ENCODE measurements at regions not wholly inside any gene's neighbourhood (a gene's known extent, or its start where the extent isn't known, plus 50 kb on each side); places are given as distances from the start of the nearest gene placed in this dataset.

DNA sequence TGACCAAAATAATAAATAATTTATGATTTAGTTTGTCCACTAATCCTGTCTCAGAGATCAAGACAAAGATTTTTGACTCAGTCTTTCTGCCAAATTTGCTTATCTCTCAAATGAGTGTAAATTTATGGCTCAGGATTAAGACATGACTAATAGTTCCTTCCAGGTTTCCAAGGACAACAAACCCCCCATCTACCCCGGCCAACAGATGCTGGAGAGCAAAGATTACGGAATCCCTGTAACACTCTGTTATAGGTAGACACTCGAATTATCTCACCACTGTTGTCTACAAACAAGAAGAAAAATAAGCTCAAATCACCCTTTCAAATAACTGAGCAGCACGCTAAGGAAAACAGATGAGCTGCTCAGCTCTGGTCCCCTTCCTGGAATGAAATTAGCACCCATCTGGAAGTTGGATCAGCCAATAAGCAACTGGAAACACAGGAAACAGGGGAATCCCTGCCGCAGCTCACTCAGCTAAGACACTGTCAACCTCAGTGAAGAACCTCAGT is 56.8 kb upstream of the SVIL start:
- Histone ChIP-seq H3K27ac (peak overlapping the region; percentile 61 to 63), H3K9me3 (no peaks in the 10 kb centered on the region), H3K4me1 (peaks cover 0 to 77% (median 26%) of the 10 kb centered on the region in 4 donors), H3K4me3 (peak overlapping the region in 1 of 2 donors; percentile 19), H3K27me3 (no peaks in the 10 kb centered on the region), H3K36me3 (no peaks in the 10 kb centered on the region)
- TF ChIP-seq, protein P1, sequence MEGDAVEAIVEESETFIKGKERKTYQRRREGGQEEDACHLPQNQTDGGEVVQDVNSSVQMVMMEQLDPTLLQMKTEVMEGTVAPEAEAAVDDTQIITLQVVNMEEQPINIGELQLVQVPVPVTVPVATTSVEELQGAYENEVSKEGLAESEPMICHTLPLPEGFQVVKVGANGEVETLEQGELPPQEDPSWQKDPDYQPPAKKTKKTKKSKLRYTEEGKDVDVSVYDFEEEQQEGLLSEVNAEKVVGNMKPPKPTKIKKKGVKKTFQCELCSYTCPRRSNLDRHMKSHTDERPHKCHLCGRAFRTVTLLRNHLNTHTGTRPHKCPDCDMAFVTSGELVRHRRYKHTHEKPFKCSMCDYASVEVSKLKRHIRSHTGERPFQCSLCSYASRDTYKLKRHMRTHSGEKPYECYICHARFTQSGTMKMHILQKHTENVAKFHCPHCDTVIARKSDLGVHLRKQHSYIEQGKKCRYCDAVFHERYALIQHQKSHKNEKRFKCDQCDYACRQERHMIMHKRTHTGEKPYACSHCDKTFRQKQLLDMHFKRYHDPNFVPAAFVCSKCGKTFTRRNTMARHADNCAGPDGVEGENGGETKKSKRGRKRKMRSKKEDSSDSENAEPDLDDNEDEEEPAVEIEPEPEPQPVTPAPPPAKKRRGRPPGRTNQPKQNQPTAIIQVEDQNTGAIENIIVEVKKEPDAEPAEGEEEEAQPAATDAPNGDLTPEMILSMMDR (IDR thresholded peaks at IDR 0.05): no peak
- DNase-seq: peak in 1 of 2 donors; percentile 59
- intact Hi-C loops (cut with DNase I; ENCODE audit: low total_unique reads): no loop called here

- intact Hi-C loops (cut with DNase I; ENCODE audit: low total_unique reads): no loop called here
- Histone ChIP-seq H3K36me3 (peaks cover 19 to 22% (median 20%) of the 10 kb centered on the region in 3 donors), H3K27me3 (no peaks in the 10 kb centered on the region), H3K27ac (peak overlapping the region; percentile 25 to 34), H3K9me3 (no peaks in the 10 kb centered on the region), H3K4me3 (no peak overlapping the region), H3K4me1 (peaks cover 0 to 63% (median 26%) of the 10 kb centered on the region in 4 donors)
- DNase-seq: no peak
- TF ChIP-seq, protein P1 (IDR thresholded peaks at IDR 0.05): no peak
Measured at GRCh38 chr10:29689001-29689400, 54.2 kb upstream of the SVIL start.

DNA sequence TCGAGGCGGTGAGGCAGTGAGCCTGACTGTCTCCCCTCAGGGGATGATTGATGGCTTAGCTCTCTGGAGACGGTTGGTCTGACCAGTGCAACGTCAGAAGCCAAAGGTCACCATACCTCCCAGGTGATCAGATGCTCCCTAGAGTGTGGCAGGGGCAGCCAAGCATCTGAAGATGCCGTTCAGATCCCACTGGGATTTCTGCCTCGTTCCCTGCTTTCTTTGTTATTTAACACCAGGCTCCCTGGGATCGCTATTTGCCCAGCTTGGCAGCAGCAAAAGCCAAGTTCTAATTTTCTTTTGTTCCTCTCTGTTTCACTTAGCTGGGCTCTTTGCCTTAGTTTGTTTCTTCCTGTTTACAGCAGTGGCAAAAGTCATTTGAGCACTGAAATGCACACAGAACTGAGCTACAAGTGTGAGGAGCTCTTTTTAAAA is 53.5 kb upstream of the SVIL start:
- H3K4me3 ChIP-seq: no peak overlapping the region
- H3K4me1 ChIP-seq: peaks cover 0 to 55% (median 26%) of the 10 kb centered on the region in 4 donors
- peaks cover 25 to 27% (median 26%) of the 10 kb centered on the region in 3 donors for H3K36me3 ChIP-seq
- peak overlapping the region; percentile 2 to 29 for H3K27ac ChIP-seq
- TF ChIP-seq, protein P1 (IDR thresholded peaks at IDR 0.05): no peak
- DNase-seq: no peak
- no peaks in the 10 kb centered on the region for H3K27me3 ChIP-seq
- intact Hi-C loops (cut with DNase I; ENCODE audit: low total_unique reads): no loop called here
- H3K9me3 ChIP-seq: no peaks in the 10 kb centered on the region

DNA sequence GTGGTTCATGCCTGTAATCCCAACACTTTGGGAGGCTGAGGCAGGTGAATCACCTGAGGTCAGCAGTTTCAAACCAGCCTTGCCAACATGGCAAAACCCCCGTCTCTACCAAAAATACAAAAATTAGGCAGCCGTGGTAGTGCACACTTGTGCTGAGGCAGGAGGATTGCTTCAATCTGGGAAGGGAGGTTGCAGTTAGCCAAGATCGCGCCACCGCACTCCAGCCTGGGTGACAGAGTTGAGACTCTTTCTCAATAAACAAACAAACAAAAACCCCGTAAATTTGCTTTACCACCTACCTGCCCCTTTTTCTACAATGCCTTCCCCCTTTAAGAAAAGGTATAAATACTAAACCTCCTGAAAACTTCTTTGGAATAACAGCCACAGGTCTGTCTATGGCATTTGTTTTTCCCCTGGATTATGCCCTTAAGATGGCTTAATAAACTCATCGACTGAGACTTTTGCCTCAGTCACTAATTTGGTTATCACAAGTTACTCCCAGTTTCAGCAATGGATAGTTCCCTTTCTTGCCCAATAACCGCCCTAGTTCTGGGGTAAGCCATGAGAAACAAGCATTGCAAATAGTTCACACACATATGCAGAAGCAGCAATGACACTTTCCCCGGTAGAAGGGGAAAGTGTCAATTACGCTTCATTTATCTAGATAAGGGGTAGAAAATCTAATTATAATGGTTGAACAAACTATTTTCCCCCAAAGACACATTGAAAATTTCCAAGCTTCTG is 52.8 kb upstream of the SVIL start:
- H3K27ac ChIP-seq: peak overlapping the region; percentile 2 to 29
- H3K9me3 ChIP-seq: no peaks in the 10 kb centered on the region
- no peak overlapping the region for H3K4me3 ChIP-seq
- DNase-seq: no peak
- TF ChIP-seq, protein P1 (IDR thresholded peaks at IDR 0.05): no peak
- H3K27me3 ChIP-seq: no peaks in the 10 kb centered on the region
- peaks cover 25 to 28% (median 27%) of the 10 kb centered on the region in 3 donors for H3K36me3 ChIP-seq
- H3K4me1 ChIP-seq: peaks cover 0 to 48% (median 21%) of the 10 kb centered on the region in 4 donors
- intact Hi-C loops (cut with DNase I; ENCODE audit: low total_unique reads): no loop called here

DNA sequence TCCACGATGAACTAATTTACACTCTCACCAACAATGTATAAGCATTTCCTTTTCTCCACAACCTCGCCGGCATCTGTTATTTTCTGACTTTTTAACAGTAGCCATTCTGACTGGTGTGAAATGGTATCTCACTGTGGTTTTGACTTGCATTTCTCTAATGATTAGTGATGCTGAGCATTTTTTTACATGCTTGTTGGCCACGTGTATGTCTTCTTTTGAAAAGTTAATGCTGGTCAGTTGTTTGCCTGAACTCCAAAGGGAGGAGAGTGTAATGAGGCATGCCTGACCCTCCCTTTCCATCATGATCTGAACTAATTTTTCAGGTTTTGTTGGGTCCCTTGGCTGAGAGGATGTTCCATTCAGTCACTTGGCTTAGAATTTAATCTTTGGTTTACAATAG is 50.7 kb upstream of the SVIL start:
- no peak for DNase-seq
- Histone ChIP-seq H3K36me3 (peaks cover 25 to 45% (median 37%) of the 10 kb centered on the region in 3 donors), H3K27ac (no peak overlapping the region), H3K4me3 (no peak overlapping the region), H3K9me3 (no peaks in the 10 kb centered on the region), H3K27me3 (no peaks in the 10 kb centered on the region), H3K4me1 (peaks cover 0 to 47% (median 24%) of the 10 kb centered on the region in 4 donors)
- TF ChIP-seq, protein P1 (IDR thresholded peaks at IDR 0.05): no peak
- intact Hi-C loops (cut with DNase I; ENCODE audit: low total_unique reads): no loop called here
